Stimulated activated CD4-positive, alpha-beta T cell treated with anti-CD3 and anti-CD28 coated beads, Interleukin-1b, Interleukin-23, amount 100 ng/mL, for 24 hours (primary cell): ENCODE measurements at regions not wholly inside any gene's neighbourhood (a gene's known extent, or its start where the extent isn't known, plus 50 kb on each side); places are given as distances from the start of the nearest gene placed in this dataset.

ENCODE experiments used
- DNase-seq, 4 experiments: peaks; one replicate each; pipeline ENCODE4 v3.0.0-alpha.2; 2020; ENCODE audit warnings: low read depth in 4 of 4, low spot score in 1 of 4

GRCh38 chr9:99362321-99362720 lies 140.2 kb downstream of the SEC61B start:
- no peak for DNase-seq

- DNase-seq = no peak
Measured at GRCh38 chr9:99363509-99363908, 141.4 kb downstream of the SEC61B start.

GRCh38 chr9:99365233-99365980 lies 143.3 kb downstream of the SEC61B start:
- DNase-seq = no peak

GRCh38 chr9:99366183-99366582 lies 144.1 kb downstream of the SEC61B start:
- no peak for DNase-seq

- no peak for DNase-seq
Measured at GRCh38 chr9:99366621-99367020, 144.5 kb downstream of the SEC61B start.

- DNase-seq = no peak
Measured at GRCh38 chr9:99368341-99369326, 146.6 kb downstream of the SEC61B start.

GRCh38 chr9:99369327-99369722 lies 147.2 kb downstream of the SEC61B start:
- DNase-seq = no peak

GRCh38 chr9:99370376-99370775 lies 148.3 kb downstream of the SEC61B start:
- no peak for DNase-seq

- no peak for DNase-seq
Measured at GRCh38 chr9:99371376-99371775, 149.3 kb downstream of the SEC61B start.

GRCh38 chr9:99373912-99374311 lies 151.8 kb downstream of the SEC61B start:
- DNase-seq = no peak

- no peak for DNase-seq
Measured at GRCh38 chr9:99374793-99375192, 152.7 kb downstream of the SEC61B start.

- DNase-seq = no peak
Measured at GRCh38 chr9:99375481-99375880, 153.4 kb downstream of the SEC61B start.

GRCh38 chr9:99377790-99378775 lies 156.0 kb downstream of the SEC61B start:
- DNase-seq = no peak

- DNase-seq = no peak
Measured at GRCh38 chr9:99383536-99383935, 161.5 kb downstream of the SEC61B start.

GRCh38 chr9:99385215-99385614 lies 163.1 kb downstream of the SEC61B start:
- no peak for DNase-seq

GRCh38 chr9:99385814-99386279 lies 163.8 kb downstream of the SEC61B start:
- DNase-seq = no peak

GRCh38 chr9:99387431-99387830 lies 165.3 kb downstream of the SEC61B start:
- DNase-seq = no peak

GRCh38 chr9:99389087-99390033 lies 167.3 kb downstream of the SEC61B start:
- no peak for DNase-seq

- DNase-seq = no peak
Measured at GRCh38 chr9:99391937-99392594, 170.0 kb downstream of the SEC61B start.
